ENCODE measurements at regions not wholly inside any gene's neighbourhood (a gene's known extent, or its start where the extent isn't known, plus 50 kb on each side); places are given as distances from the start of the nearest gene placed in this dataset.

- CTCF ChIA-PET = no interaction called here
- ATAC-seq (no peak), DNase-seq (no peak)
- no peaks in the 10 kb centered on the region for H3K27me3 ChIP-seq (ENCODE audit: control insufficient read depth in 2 of 2, insufficient read depth in 2 of 2, low read length in 2 of 2)
- H3K36me3 Mint-ChIP-seq = no peaks in the 10 kb centered on the region
- no peak overlapping the region for H3K27ac Mint-ChIP-seq
- peaks cover 0 to 1% (median 0%) of the 10 kb centered on the region in 7 donors for H3K4me1 Mint-ChIP-seq
- peaks cover 0 to 24% (median 3%) of the 10 kb centered on the region in 11 donors for H3K9me3 Mint-ChIP-seq
- no peak overlapping the region for H3K4me3 Mint-ChIP-seq
- no peaks in the 10 kb centered on the region for H3K36me3 ChIP-seq (ENCODE audit: control insufficient read depth in 2 of 3, insufficient read depth in 3 of 3, low read length in 3 of 3)
- H3K27me3 Mint-ChIP-seq = no peaks in the 10 kb centered on the region
- H3K9me3 ChIP-seq (ENCODE audit: control insufficient read depth in 2 of 3, low read length in 3 of 3) = no peaks in the 10 kb centered on the region
- H3K4me3 ChIP-seq (ENCODE audit: low read length) = no peak overlapping the region
- POLR2A ChIA-PET = no interaction called here
- intact Hi-C loops (cut with micrococcal nuclease) = no loop called here
- no peak overlapping the region for H3K27ac ChIP-seq (ENCODE audit: low read depth, low read length)
- H3K4me1 ChIP-seq (ENCODE audit: control insufficient read depth in 2 of 2, insufficient read depth in 2 of 2, low read length in 2 of 2) = no peaks in the 10 kb centered on the region
Measured at GRCh38 chr3:34407281-34407680, 608.9 kb downstream of the PDCD6IP start.

- H3K27ac Mint-ChIP-seq = no peak overlapping the region
- no peaks in the 10 kb centered on the region for H3K4me1 ChIP-seq (ENCODE audit: control insufficient read depth in 2 of 2, insufficient read depth in 2 of 2, low read length in 2 of 2)
- H3K9me3 Mint-ChIP-seq = peaks cover 0 to 20% (median 3%) of the 10 kb centered on the region in 11 donors
- ChIA-PET CTCF (no interaction called here), POLR2A (no interaction called here)
- no peaks in the 10 kb centered on the region for H3K9me3 ChIP-seq (ENCODE audit: control insufficient read depth in 2 of 3, low read length in 3 of 3)
- DNase-seq = no peak
- no peaks in the 10 kb centered on the region for H3K27me3 ChIP-seq (ENCODE audit: control insufficient read depth in 2 of 2, insufficient read depth in 2 of 2, low read length in 2 of 2)
- peaks cover 0 to 1% (median 0%) of the 10 kb centered on the region in 7 donors for H3K4me1 Mint-ChIP-seq
- no peaks in the 10 kb centered on the region for H3K36me3 Mint-ChIP-seq
- ATAC-seq = no peak
- intact Hi-C loops (cut with micrococcal nuclease) = no loop called here
- no peaks in the 10 kb centered on the region for H3K27me3 Mint-ChIP-seq
- H3K4me3 Mint-ChIP-seq = no peak overlapping the region
- H3K36me3 ChIP-seq (ENCODE audit: control insufficient read depth in 2 of 3, insufficient read depth in 3 of 3, low read length in 3 of 3) = no peaks in the 10 kb centered on the region
- no peak overlapping the region for H3K27ac ChIP-seq (ENCODE audit: low read depth, low read length)
- H3K4me3 ChIP-seq (ENCODE audit: low read length) = no peak overlapping the region
Measured at GRCh38 chr3:34408088-34408487, 609.7 kb downstream of the PDCD6IP start.

- Histone ChIP-seq H3K9me3 (ENCODE audit: control insufficient read depth in 2 of 3, low read length in 3 of 3) (no peaks in the 10 kb centered on the region), H3K27ac (ENCODE audit: low read depth, low read length) (no peak overlapping the region), H3K36me3 (ENCODE audit: control insufficient read depth in 2 of 3, insufficient read depth in 3 of 3, low read length in 3 of 3) (no peaks in the 10 kb centered on the region), H3K4me3 (ENCODE audit: low read length) (no peak overlapping the region), H3K27me3 (ENCODE audit: control insufficient read depth in 2 of 2, insufficient read depth in 2 of 2, low read length in 2 of 2) (no peaks in the 10 kb centered on the region), H3K4me1 (ENCODE audit: control insufficient read depth in 2 of 2, insufficient read depth in 2 of 2, low read length in 2 of 2) (no peaks in the 10 kb centered on the region)
- no peak for DNase-seq
- Mint-ChIP-seq H3K4me1 (peaks cover 0 to 1% (median 0%) of the 10 kb centered on the region in 7 donors), H3K4me3 (no peak overlapping the region), H3K36me3 (no peaks in the 10 kb centered on the region), H3K27ac (no peak overlapping the region), H3K27me3 (no peaks in the 10 kb centered on the region), H3K9me3 (peaks cover 0 to 4% (median 0%) of the 10 kb centered on the region in 11 donors)
- POLR2A ChIA-PET = no interaction called here
- CTCF ChIA-PET = no interaction called here
- no peak for ATAC-seq
- intact Hi-C loops (cut with micrococcal nuclease) = no loop called here
Measured at GRCh38 chr3:34411596-34411995, 613.2 kb downstream of the PDCD6IP start.

GRCh38 chr3:34419801-34420200 is 621.4 kb downstream of the PDCD6IP start:
- Histone ChIP-seq H3K27ac (ENCODE audit: low read depth, low read length) (no peak overlapping the region), H3K4me3 (ENCODE audit: low read length) (no peak overlapping the region), H3K9me3 (ENCODE audit: control insufficient read depth in 2 of 3, low read length in 3 of 3) (no peaks in the 10 kb centered on the region), H3K27me3 (ENCODE audit: control insufficient read depth in 2 of 2, insufficient read depth in 2 of 2, low read length in 2 of 2) (no peaks in the 10 kb centered on the region), H3K4me1 (ENCODE audit: control insufficient read depth in 2 of 2, insufficient read depth in 2 of 2, low read length in 2 of 2) (no peaks in the 10 kb centered on the region), H3K36me3 (ENCODE audit: control insufficient read depth in 2 of 3, insufficient read depth in 3 of 3, low read length in 3 of 3) (no peaks in the 10 kb centered on the region)
- no peak overlapping the region for H3K27ac Mint-ChIP-seq
- peaks cover 0 to 5% (median 0%) of the 10 kb centered on the region in 5 donors for H3K27me3 Mint-ChIP-seq
- DNase-seq (no peak), ATAC-seq (no peak)
- H3K4me3 Mint-ChIP-seq = no peak overlapping the region
- ChIA-PET CTCF (no interaction called here), POLR2A (no interaction called here)
- no peaks in the 10 kb centered on the region for H3K4me1 Mint-ChIP-seq
- peaks cover 0 to 13% (median 4%) of the 10 kb centered on the region in 11 donors for H3K9me3 Mint-ChIP-seq
- no peaks in the 10 kb centered on the region for H3K36me3 Mint-ChIP-seq
- intact Hi-C loops (cut with micrococcal nuclease) = no loop called here

GRCh38 chr3:34421762-34422161 is 623.3 kb downstream of the PDCD6IP start:
- H3K4me1 ChIP-seq (ENCODE audit: control insufficient read depth in 2 of 2, insufficient read depth in 2 of 2, low read length in 2 of 2) = no peaks in the 10 kb centered on the region
- no peaks in the 10 kb centered on the region for H3K9me3 ChIP-seq (ENCODE audit: control insufficient read depth in 2 of 3, low read length in 3 of 3)
- no peak overlapping the region for H3K4me3 ChIP-seq (ENCODE audit: low read length)
- H3K27me3 ChIP-seq (ENCODE audit: control insufficient read depth in 2 of 2, insufficient read depth in 2 of 2, low read length in 2 of 2) = no peaks in the 10 kb centered on the region
- ATAC-seq (no peak), DNase-seq (no peak)
- intact Hi-C loops (cut with micrococcal nuclease) = no loop called here
- no peak overlapping the region for H3K27ac Mint-ChIP-seq
- no peak overlapping the region for H3K27ac ChIP-seq (ENCODE audit: low read depth, low read length)
- H3K4me3 Mint-ChIP-seq = no peak overlapping the region
- POLR2A ChIA-PET = no interaction called here
- CTCF ChIA-PET = interaction anchor here (0.8 kb wide), 1 partner anchor 525 kb away, joined by 3 read pairs; no protein-coding TSS in a partner anchor
- H3K27me3 Mint-ChIP-seq = peaks cover 0 to 5% (median 0%) of the 10 kb centered on the region in 5 donors
- H3K36me3 ChIP-seq (ENCODE audit: control insufficient read depth in 2 of 3, insufficient read depth in 3 of 3, low read length in 3 of 3) = no peaks in the 10 kb centered on the region
- H3K4me1 Mint-ChIP-seq = no peaks in the 10 kb centered on the region
- H3K9me3 Mint-ChIP-seq = peaks cover 0 to 13% (median 4%) of the 10 kb centered on the region in 11 donors
- no peaks in the 10 kb centered on the region for H3K36me3 Mint-ChIP-seq

GRCh38 chr3:34439796-34440195 is 641.4 kb downstream of the PDCD6IP start:
- no peak overlapping the region for H3K4me3 ChIP-seq (ENCODE audit: low read length)
- ChIA-PET POLR2A (no interaction called here), CTCF (no interaction called here)
- DNase-seq (no peak), ATAC-seq (no peak)
- no peak overlapping the region for H3K27ac ChIP-seq (ENCODE audit: low read depth, low read length)
- Mint-ChIP-seq H3K27me3 (peaks cover 0 to 4% (median 0%) of the 10 kb centered on the region in 5 donors), H3K36me3 (no peaks in the 10 kb centered on the region), H3K9me3 (peaks cover 0 to 16% (median 6%) of the 10 kb centered on the region in 11 donors), H3K4me3 (no peak overlapping the region), H3K4me1 (no peaks in the 10 kb centered on the region), H3K27ac (no peak overlapping the region)
- no peaks in the 10 kb centered on the region for H3K36me3 ChIP-seq (ENCODE audit: control insufficient read depth in 2 of 3, insufficient read depth in 3 of 3, low read length in 3 of 3)
- H3K4me1 ChIP-seq (ENCODE audit: control insufficient read depth in 2 of 2, insufficient read depth in 2 of 2, low read length in 2 of 2) = no peaks in the 10 kb centered on the region
- no peaks in the 10 kb centered on the region for H3K27me3 ChIP-seq (ENCODE audit: control insufficient read depth in 2 of 2, insufficient read depth in 2 of 2, low read length in 2 of 2)
- H3K9me3 ChIP-seq (ENCODE audit: control insufficient read depth in 2 of 3, low read length in 3 of 3) = no peaks in the 10 kb centered on the region
- intact Hi-C loops (cut with micrococcal nuclease) = no loop called here

- intact Hi-C loops (cut with micrococcal nuclease) = no loop called here
- H3K9me3 Mint-ChIP-seq = peaks cover 4 to 53% (median 17%) of the 10 kb centered on the region in 11 donors
- no peak overlapping the region for H3K27ac Mint-ChIP-seq
- Histone ChIP-seq H3K9me3 (ENCODE audit: control insufficient read depth in 2 of 3, low read length in 3 of 3) (no peaks in the 10 kb centered on the region), H3K27me3 (ENCODE audit: control insufficient read depth in 2 of 2, insufficient read depth in 2 of 2, low read length in 2 of 2) (no peaks in the 10 kb centered on the region), H3K36me3 (ENCODE audit: control insufficient read depth in 2 of 3, insufficient read depth in 3 of 3, low read length in 3 of 3) (no peaks in the 10 kb centered on the region), H3K4me1 (ENCODE audit: control insufficient read depth in 2 of 2, insufficient read depth in 2 of 2, low read length in 2 of 2) (no peaks in the 10 kb centered on the region), H3K27ac (ENCODE audit: low read depth, low read length) (no peak overlapping the region), H3K4me3 (ENCODE audit: low read length) (no peak overlapping the region)
- no peaks in the 10 kb centered on the region for H3K4me1 Mint-ChIP-seq
- DNase-seq (no peak), ATAC-seq (no peak)
- no peak overlapping the region for H3K4me3 Mint-ChIP-seq
- no peaks in the 10 kb centered on the region for H3K36me3 Mint-ChIP-seq
- no peaks in the 10 kb centered on the region for H3K27me3 Mint-ChIP-seq
- CTCF ChIA-PET = no interaction called here
- POLR2A ChIA-PET = no interaction called here
Measured at GRCh38 chr3:34444137-34444536, 645.7 kb downstream of the PDCD6IP start.

All from naive thymus-derived CD4-positive, alpha-beta T cell (primary cell).